ENCODE measurements at regions not wholly inside any gene's neighbourhood (a gene's known extent, or its start where the extent isn't known, plus 50 kb on each side); places are given as distances from the start of the nearest gene placed in this dataset.

- Histone ChIP-seq H3K4me2 (ENCODE audit: insufficient read depth, insufficient read length, low read length) (no peak overlapping the region), H2BK15ac (ENCODE audit: low read depth, low read length) (no peak overlapping the region), H4K20me1 (ENCODE audit: control insufficient read depth, insufficient read depth, insufficient read length) (no peaks in the 10 kb centered on the region), H4K5ac (ENCODE audit: insufficient read length, low read depth, low read length) (no peak overlapping the region), H3K23ac (ENCODE audit: insufficient read length, low read depth, low read length) (no peak overlapping the region), H2BK12ac (ENCODE audit: insufficient read length, low read depth, low read length) (no peak overlapping the region), H3K9ac (ENCODE audit: extremely low read depth, insufficient read length, low read length) (no peak overlapping the region), H3K14ac (ENCODE audit: insufficient read depth, low read length) (no peak overlapping the region), H3K18ac (ENCODE audit: insufficient read length, low read depth, low read length) (no peak overlapping the region), H3T11ph (ENCODE audit: low read length) (no peak overlapping the region), H3K27me3 (ENCODE audit: insufficient read depth, low read length) (no peaks in the 10 kb centered on the region), H2BK5ac (ENCODE audit: insufficient read length, low read length) (no peak overlapping the region), H3K27ac (ENCODE audit: insufficient read length, low read depth, low read length) (no peak overlapping the region), H3K23me2 (ENCODE audit: insufficient read length, low read depth, low read length, poor library complexity, severe bottlenecking) (no peaks in the 10 kb centered on the region), H4K8ac (replicated peaks; ENCODE audit: insufficient read length, low read depth, low read length) (no peak overlapping the region), H2BK120ac (ENCODE audit: low read depth, low read length, poor library complexity, severe bottlenecking) (no peak overlapping the region), H3K79me2 (ENCODE audit: insufficient read depth, low read length) (no peaks in the 10 kb centered on the region), H4K91ac (ENCODE audit: insufficient read length, low read depth, low read length) (no peak overlapping the region), H3K56ac (ENCODE audit: insufficient read length, low read depth, low read length) (no peak overlapping the region), H2AK5ac (ENCODE audit: insufficient read length, low read length) (no peak overlapping the region), H2BK20ac (ENCODE audit: low read depth, low read length, poor library complexity, severe bottlenecking) (no peak overlapping the region), H3K9me3 (ENCODE audit: control insufficient read depth, low read depth, low read length) (no peaks in the 10 kb centered on the region), H3K4me1 (ENCODE audit: insufficient read depth, low read length) (no peaks in the 10 kb centered on the region), H3K79me1 (ENCODE audit: insufficient read depth, low read depth, low read length, poor library complexity, severe bottlenecking) (no peaks in the 10 kb centered on the region), H3K4ac (ENCODE audit: low read depth, low read length) (no peak overlapping the region), H2AFZ (ENCODE audit: low read length) (no peak overlapping the region)
- Mint-ChIP-seq H3K27me3 (ENCODE audit: low read depth) (peaks cover 11% of the 10 kb centered on the region), H3K36me3 (ENCODE audit: insufficient read depth in 1 of 3, low read depth in 3 of 3) (peaks cover 5 to 11% (median 6%) of the 10 kb centered on the region in 3 experiments; a peak in 5 of 7 replicates), H3K4me1 (peaks cover 12 to 16% of the 10 kb centered on the region in 2 experiments), H3K27ac (no peak overlapping the region), H3K9me3 (peaks cover 8 to 10% of the 10 kb centered on the region in 2 experiments), H3K4me3 (no peak overlapping the region)
- no peak for DNase-seq
- TF ChIP-seq CTCF (conservative IDR thresholded peaks at IDR 0.05), result no peak
- no CpG with 5 or more reads among the region's 3 CpGs for WGBS (ENCODE audit: extremely low coverage, insufficient read length, low lambda C conversion rate)
Observed at GRCh38 chr4:41381384-41381783, 124.7 kb downstream of the UCHL1 start.
